GM12878 (cell line): ENCODE measurements at regions not wholly inside any gene's neighbourhood (a gene's known extent, or its start where the extent isn't known, plus 50 kb on each side); places are given as distances from the start of the nearest gene placed in this dataset.

Experiments used
- ATAC-seq: fragments of 200-7000 bp; cut with Tn5 transposase; 3 replicates; pipeline ENCODE4 v1.9.1; 2020; ENCODE audit warnings: mild to moderate bottlenecking, moderate library complexity
- BruUV-seq: library from RNA; stranded (reverse); fragments of 400-500 nt; replicated peaks from 2 replicates; lab custom pipeline; 2021; lab: Mats Ljungman, UMichigan
- CTCF ChIA-PET: fragments of 300-600 bp; sonication (Branson Sonifier 250); formaldehyde crosslinking; extraction: SDS; loops from one replicate; lab custom pipeline; 2021; ENCODE audit warnings: inconsistent platforms; lab: Yijun Ruan, JAX
- POLR2A ChIA-PET: fragments of 350-600 bp; formaldehyde crosslinking; extraction: SDS; loops from one replicate; lab custom pipeline; 2021; ENCODE audit warnings: inconsistent platforms; lab: Charles Lee
- RAD21 ChIA-PET: fragments of 300-600 bp; sonication (Branson Sonifier 250); formaldehyde crosslinking; loops from one replicate; lab custom pipeline; 2023; ENCODE audit warnings: antibody characterized with exemption; ENCODE audit not compliant: unreplicated experiment; lab: Charles Lee
- SMC1A ChIA-PET: fragments of 300-600 bp; sonication (Branson Sonifier 250); formaldehyde crosslinking; loops from one replicate; lab custom pipeline; 2023; ENCODE audit not compliant: unreplicated experiment, uncharacterized antibody; lab: Charles Lee
- DNase-seq: peaks from one replicate; pipeline ENCODE4 v3.0.0-alpha.2; 2011; ENCODE audit warnings: low read depth, low spot score
- FAIRE-seq: peaks from 3 replicates; lab custom pipeline; 2011; peaks lifted over from hg19 to GRCh38; lab: Jason Lieb, UNC
- H2AFZ ChIP-seq: 2 replicates; pipeline ENCODE4 v1.6.0; 2011; ENCODE audit warnings: low read depth, low read length, control low read depth; ENCODE audit not compliant: control insufficient read depth
- H3K27ac ChIP-seq: 2 replicates; pipeline ENCODE4 v1.5.1; 2011; ENCODE audit warnings: control low read depth; ENCODE audit not compliant: control insufficient read depth, insufficient read depth
- H3K27me3 ChIP-seq, 2 experiments: replicated peaks in 1 of 2; 2 replicates each; pipeline versions ENCODE4 v1.6.0 to v1.6.1; 2011; ENCODE audit warnings: low read length in 1 of 2; ENCODE audit not compliant: control insufficient read depth in 2 of 2, insufficient read depth in 2 of 2
- H3K36me3 ChIP-seq, 2 experiments: 2 replicates each; pipeline ENCODE4 v1.5.1; 2011; ENCODE audit warnings: low read length in 1 of 2; ENCODE audit not compliant: control insufficient read depth in 2 of 2, insufficient read depth in 2 of 2
- H3K4me1 ChIP-seq: 2 replicates; pipeline ENCODE4 v1.6.1; 2011; ENCODE audit warnings: mild to moderate bottlenecking, low read length, moderate library complexity, mixed read lengths; ENCODE audit not compliant: control insufficient read depth, insufficient read depth
- H3K4me2 ChIP-seq: 2 replicates; pipeline ENCODE4 v1.6.0; 2011; ENCODE audit warnings: control low read depth; ENCODE audit not compliant: control insufficient read depth, insufficient read depth
- H3K4me3 ChIP-seq: fragments of 200-600 bp; sonication (generic); 2 replicates; pipeline ENCODE4 v1.5.1; 2016
- H3K79me2 ChIP-seq: 2 replicates; pipeline ENCODE4 v1.6.0; 2011; ENCODE audit warnings: low read length; ENCODE audit not compliant: control insufficient read depth, insufficient read depth
- H3K9ac ChIP-seq: 2 replicates; pipeline ENCODE4 v1.8.0; 2011; ENCODE audit warnings: low read length, control low read depth, mixed read lengths; ENCODE audit not compliant: control insufficient read depth, insufficient read depth
- H3K9me3 ChIP-seq: replicated peaks from 3 replicates; pipeline ENCODE4 v1.5.1; 2011; ENCODE audit warnings: mild to moderate bottlenecking, low read length; ENCODE audit not compliant: control insufficient read depth, insufficient read depth
- H4K20me1 ChIP-seq: 2 replicates; pipeline ENCODE4 v1.6.0; 2011; ENCODE audit not compliant: control insufficient read depth, insufficient read depth
- IRF5 ChIP-seq: fragments of 450-650 bp; IDR thresholded peaks from 2 replicates; pipeline ENCODE4 v1.6.1; 2017; ENCODE audit warnings: borderline replicate concordance
- JUND ChIP-seq: IDR thresholded peaks from 2 replicates; pipeline ENCODE4 v1.6.1; 2012; ENCODE audit warnings: low read depth, mild to moderate bottlenecking, low read length, improper control_type of control experiment, moderate library complexity
- MXI1 ChIP-seq: fragments of 150-350 bp; IDR thresholded peaks from 2 replicates; pipeline ENCODE4 v1.6.1; 2011; ENCODE audit warnings: low read depth, mild to moderate bottlenecking, inconsistent platforms, low read length, improper control_type of control experiment
- NR2C1 ChIP-seq: fragments of 450-650 bp; IDR thresholded peaks from 2 replicates; pipeline ENCODE4 v1.6.1; 2017; ENCODE audit warnings: antibody characterized with exemption, mild to moderate bottlenecking, moderate library complexity
- POLR2AphosphoS2 ChIP-seq: IDR thresholded peaks from 2 replicates; pipeline ENCODE4 v1.6.1; 2011; ENCODE audit warnings: low read depth, mild to moderate bottlenecking, low read length, improper control_type of control experiment, moderate library complexity
- POU2F2 ChIP-seq: IDR thresholded peaks from 3 replicates; pipeline ENCODE4 v1.6.1; 2011; ENCODE audit warnings: low read depth, mild to moderate bottlenecking, low read length, borderline replicate concordance
- SMC3 ChIP-seq: IDR thresholded peaks from 2 replicates; pipeline ENCODE4 v1.6.1; 2011; ENCODE audit warnings: low read length, improper control_type of control experiment, borderline replicate concordance
- SP1 ChIP-seq: IDR thresholded peaks from one replicate; pipeline ENCODE4 v1.6.1; 2011; ENCODE audit warnings: low read depth, low read length
- ZNF24 ChIP-seq: fragments of 450-650 bp; IDR thresholded peaks from 2 replicates; pipeline ENCODE4 v1.6.1; 2017; ENCODE audit warnings: antibody characterized with exemption, mild to moderate bottlenecking
- WGBS: methylation state at CpG from one replicate; pipeline ENCODE4 v1.1.6; 2016; ENCODE audit warnings: low lambda C conversion rate; ENCODE audit not compliant: insufficient replicate concordance, insufficient coverage; ENCODE audit errors: missing lambda C conversion rate; 5-methylcytosine and 5-hydroxymethylcytosine counted together
- in situ Hi-C: fragments of 300-500 bp; cut with MboI; formaldehyde crosslinking; loops from 9 replicates; pipeline ENCODE4 v1.14.3; 2018; ENCODE audit warnings: mixed read lengths
- intact Hi-C: fragments of 100-400 bp; cut with micrococcal nuclease; formaldehyde crosslinking; loops from one replicate; pipeline ENCODE4 v1.14.2; 2022; ENCODE audit not compliant: unreplicated experiment
- TF ChIP-seq, protein P1 (sequence below): fragments of 450-650 bp; formaldehyde crosslinking; IDR thresholded peaks from 2 replicates; pipeline ENCODE4 v1.4.0; 2022; ENCODE audit warnings: mild to moderate bottlenecking, moderate library complexity
- TF ChIP-seq, protein P2 (sequence below): fragments of 450-650 bp; IDR thresholded peaks from 2 replicates; pipeline ENCODE4 v1.6.1; 2017; ENCODE audit warnings: antibody characterized with exemption, mild to moderate bottlenecking, moderate library complexity

DNA sequence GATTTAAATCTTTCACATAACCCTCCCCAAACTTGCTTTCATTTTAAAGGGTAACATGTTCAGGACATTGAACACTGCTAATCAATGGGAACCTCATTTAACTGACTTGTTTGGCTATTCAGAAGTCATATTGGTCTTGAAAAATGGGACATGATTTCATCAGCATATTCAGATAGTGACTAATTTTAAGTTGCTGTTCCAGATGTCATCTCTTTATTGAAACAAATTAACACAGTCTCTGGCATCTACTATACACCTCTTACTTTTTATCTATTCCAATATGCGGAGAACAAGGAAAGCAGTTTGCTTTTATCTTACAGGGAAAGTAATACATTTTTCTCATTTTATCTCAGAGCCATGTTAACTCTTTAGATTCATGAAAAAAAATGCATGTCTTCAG, 310.1 kb downstream of the S1PR1 start (continued):
- TF ChIP-seq, protein P1, sequence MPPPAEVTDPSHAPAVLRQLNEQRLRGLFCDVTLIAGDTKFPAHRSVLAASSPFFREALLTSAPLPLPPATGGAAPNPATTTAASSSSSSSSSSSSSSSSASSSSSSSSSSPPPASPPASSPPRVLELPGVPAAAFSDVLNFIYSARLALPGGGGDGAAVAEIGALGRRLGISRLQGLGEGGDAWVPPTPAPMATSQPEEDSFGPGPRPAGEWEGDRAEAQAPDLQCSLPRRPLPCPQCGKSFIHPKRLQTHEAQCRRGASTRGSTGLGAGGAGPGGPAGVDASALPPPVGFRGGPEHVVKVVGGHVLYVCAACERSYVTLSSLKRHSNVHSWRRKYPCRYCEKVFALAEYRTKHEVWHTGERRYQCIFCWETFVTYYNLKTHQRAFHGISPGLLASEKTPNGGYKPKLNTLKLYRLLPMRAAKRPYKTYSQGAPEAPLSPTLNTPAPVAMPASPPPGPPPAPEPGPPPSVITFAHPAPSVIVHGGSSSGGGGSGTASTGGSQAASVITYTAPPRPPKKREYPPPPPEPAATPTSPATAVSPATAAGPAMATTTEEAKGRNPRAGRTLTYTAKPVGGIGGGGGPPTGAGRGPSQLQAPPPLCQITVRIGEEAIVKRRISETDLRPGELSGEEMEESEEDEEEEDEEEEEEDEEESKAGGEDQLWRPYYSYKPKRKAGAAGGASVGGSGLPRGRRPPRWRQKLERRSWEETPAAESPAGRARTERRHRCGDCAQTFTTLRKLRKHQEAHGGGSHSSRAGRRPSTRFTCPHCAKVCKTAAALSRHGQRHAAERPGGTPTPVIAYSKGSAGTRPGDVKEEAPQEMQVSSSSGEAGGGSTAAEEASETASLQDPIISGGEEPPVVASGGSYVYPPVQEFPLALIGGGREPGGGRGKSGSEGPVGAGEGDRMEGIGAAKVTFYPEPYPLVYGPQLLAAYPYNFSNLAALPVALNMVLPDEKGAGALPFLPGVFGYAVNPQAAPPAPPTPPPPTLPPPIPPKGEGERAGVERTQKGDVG (CRISPR knock-in tag), result no peak
- no peak for TF ChIP-seq IRF5
- no peak for TF ChIP-seq POU2F2
- no peak for TF ChIP-seq POLR2AphosphoS2
- no peak for TF ChIP-seq ZNF24
- no peak for TF ChIP-seq SMC3
- TF ChIP-seq JUND, result no peak
- TF ChIP-seq SP1, result no peak
- TF ChIP-seq, all 136 proteins: peak for 0

DNA sequence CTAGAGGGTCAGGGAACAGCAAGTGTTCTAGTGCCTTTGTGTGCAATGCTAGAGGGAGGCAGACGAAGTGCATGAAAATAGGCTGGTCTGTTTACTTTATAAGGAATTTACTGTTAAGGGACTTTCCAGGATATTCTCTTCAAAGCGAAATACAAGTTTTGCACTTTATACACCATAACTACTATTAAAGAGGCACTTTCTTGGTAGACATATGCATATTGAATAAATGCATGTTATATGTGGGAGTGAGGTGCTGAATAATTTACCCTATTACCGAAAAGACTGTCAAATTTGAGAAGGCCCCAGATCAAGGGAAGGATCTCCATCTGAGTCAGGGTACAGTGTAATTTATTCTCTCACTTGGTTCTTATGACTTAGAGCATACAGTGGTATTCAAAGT, 310.5 kb downstream of the S1PR1 start:
- DNase-seq (no peak), ATAC-seq (no peak; the same call in 2 of the 3 replicates), FAIRE-seq (no peak)
- WGBS, result 36% methylated on average over 3 of the region's 3 CpGs
- RAD21 ChIA-PET, result no interaction called here
- BruUV-seq, result no TSS peak
- CTCF ChIA-PET, result no interaction called here
- Histone ChIP-seq H3K4me3 (no peak overlapping the region), H3K9ac (no peak overlapping the region), H3K79me2 (no peaks in the 10 kb centered on the region), H3K27me3 (no peaks in the 10 kb centered on the region), H3K4me1 (no peaks in the 10 kb centered on the region), H3K9me3 (no peaks in the 10 kb centered on the region), H4K20me1 (no peaks in the 10 kb centered on the region), H3K27ac (no peak overlapping the region), H2AFZ (no peak overlapping the region), H3K36me3 (no peaks in the 10 kb centered on the region), H3K4me2 (no peak overlapping the region)
- in situ Hi-C loops (no loop called here), intact Hi-C loops (no loop called here)
- SMC1A ChIA-PET, result no interaction called here
- POLR2A ChIA-PET, result interaction anchor here (0.6 kb wide), 1 partner anchor 8 kb away, joined by 3 read pairs; no protein-coding TSS in a partner anchor
- no peak for TF ChIP-seq NR2C1
- TF ChIP-seq, protein P1 (CRISPR knock-in tag), result no peak
- TF ChIP-seq MXI1, result no peak
- TF ChIP-seq, protein P2, sequence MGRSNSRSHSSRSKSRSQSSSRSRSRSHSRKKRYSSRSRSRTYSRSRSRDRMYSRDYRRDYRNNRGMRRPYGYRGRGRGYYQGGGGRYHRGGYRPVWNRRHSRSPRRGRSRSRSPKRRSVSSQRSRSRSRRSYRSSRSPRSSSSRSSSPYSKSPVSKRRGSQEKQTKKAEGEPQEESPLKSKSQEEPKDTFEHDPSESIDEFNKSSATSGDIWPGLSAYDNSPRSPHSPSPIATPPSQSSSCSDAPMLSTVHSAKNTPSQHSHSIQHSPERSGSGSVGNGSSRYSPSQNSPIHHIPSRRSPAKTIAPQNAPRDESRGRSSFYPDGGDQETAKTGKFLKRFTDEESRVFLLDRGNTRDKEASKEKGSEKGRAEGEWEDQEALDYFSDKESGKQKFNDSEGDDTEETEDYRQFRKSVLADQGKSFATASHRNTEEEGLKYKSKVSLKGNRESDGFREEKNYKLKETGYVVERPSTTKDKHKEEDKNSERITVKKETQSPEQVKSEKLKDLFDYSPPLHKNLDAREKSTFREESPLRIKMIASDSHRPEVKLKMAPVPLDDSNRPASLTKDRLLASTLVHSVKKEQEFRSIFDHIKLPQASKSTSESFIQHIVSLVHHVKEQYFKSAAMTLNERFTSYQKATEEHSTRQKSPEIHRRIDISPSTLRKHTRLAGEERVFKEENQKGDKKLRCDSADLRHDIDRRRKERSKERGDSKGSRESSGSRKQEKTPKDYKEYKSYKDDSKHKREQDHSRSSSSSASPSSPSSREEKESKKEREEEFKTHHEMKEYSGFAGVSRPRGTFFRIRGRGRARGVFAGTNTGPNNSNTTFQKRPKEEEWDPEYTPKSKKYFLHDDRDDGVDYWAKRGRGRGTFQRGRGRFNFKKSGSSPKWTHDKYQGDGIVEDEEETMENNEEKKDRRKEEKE, result no peak
- TF ChIP-seq ZNF24, result no peak
